MM.1S (cell line): ENCODE measurements at regions not wholly inside any gene's neighbourhood (a gene's known extent, or its start where the extent isn't known, plus 50 kb on each side); places are given as distances from the start of the nearest gene placed in this dataset.

Source experiments
- DNase-seq: peaks from one replicate; pipeline ENCODE4 v3.0.0-alpha.2; 2015
- H2AFZ ChIP-seq: fragments of 300-600 bp; sonication (generic); 2 replicates; pipeline ENCODE4 v1.6.0; 2016; ENCODE audit warnings: antibody characterized with exemption, low read length
- H3F3A ChIP-seq: fragments of 300-600 bp; sonication (generic); 2 replicates; pipeline ENCODE4 v1.6.1; 2016; ENCODE audit warnings: mild to moderate bottlenecking, antibody characterized with exemption, low read length, moderate library complexity, mixed read lengths; ENCODE audit not compliant: insufficient read depth
- H3K27ac ChIP-seq: fragments of 300-600 bp; sonication (generic); 2 replicates; pipeline ENCODE4 v1.5.1; 2016; ENCODE audit warnings: mild to moderate bottlenecking, low read length
- H3K27me3 ChIP-seq: fragments of 300-600 bp; sonication (generic); replicated peaks from 2 replicates; pipeline ENCODE4 v1.6.0; 2016; ENCODE audit warnings: low read length; ENCODE audit not compliant: insufficient read depth
- H3K36me3 ChIP-seq: fragments of 300-600 bp; sonication (generic); replicated peaks from 2 replicates; pipeline ENCODE4 v1.6.1; 2016; ENCODE audit warnings: mild to moderate bottlenecking, low read length, mixed read lengths; ENCODE audit not compliant: insufficient read depth
- H3K4me1 ChIP-seq: fragments of 300-600 bp; sonication (generic); 2 replicates; pipeline ENCODE4 v1.6.1; 2016; ENCODE audit warnings: low read length, mixed read lengths
- H3K4me2 ChIP-seq: fragments of 300-600 bp; sonication (generic); 2 replicates; pipeline ENCODE4 v1.6.0; 2016; ENCODE audit warnings: low read depth, low read length
- H3K4me3 ChIP-seq: fragments of 300-600 bp; sonication (generic); 2 replicates; pipeline ENCODE4 v1.5.1; 2016; ENCODE audit warnings: low read length, mixed read lengths
- H3K79me2 ChIP-seq: fragments of 300-600 bp; sonication (generic); 2 replicates; pipeline ENCODE4 v1.6.1; 2016; ENCODE audit warnings: mixed run types, low read length, mixed read lengths
- H3K9ac ChIP-seq: fragments of 300-600 bp; sonication (generic); 2 replicates; pipeline ENCODE4 v1.6.1; 2016; ENCODE audit warnings: low read length, mixed read lengths
- H3K9me2 ChIP-seq: fragments of 300-600 bp; sonication (generic); replicated peaks from 2 replicates; pipeline ENCODE4 v1.6.1; 2016; ENCODE audit warnings: mild to moderate bottlenecking, low read length, mixed read lengths; ENCODE audit not compliant: insufficient read depth
- H3K9me3 ChIP-seq: fragments of 300-600 bp; sonication (generic); replicated peaks from 2 replicates; pipeline ENCODE4 v1.6.1; 2016; ENCODE audit warnings: mild to moderate bottlenecking, low read length, mixed read lengths; ENCODE audit not compliant: insufficient read depth
- H4K20me1 ChIP-seq: fragments of 300-600 bp; sonication (generic); 2 replicates; pipeline ENCODE4 v1.6.1; 2016; ENCODE audit warnings: mild to moderate bottlenecking, low read length, moderate library complexity, mixed read lengths; ENCODE audit not compliant: insufficient read depth
- EZH2 ChIP-seq: fragments of 300-600 bp; sonication (generic); optimal IDR thresholded peaks from 2 replicates; pipeline ENCODE3; 2017; ENCODE audit warnings: low read depth, mild to moderate bottlenecking, antibody characterized with exemption, low read length, mixed read lengths
- EZH2phosphoT487 ChIP-seq: fragments of 300-600 bp; sonication (generic); IDR thresholded peaks from 2 replicates; pipeline ENCODE4 v1.6.1; 2018; ENCODE audit warnings: antibody characterized with exemption, low read length
- TF ChIP-seq, protein P1 (sequence below): fragments of 300-600 bp; sonication (generic); IDR thresholded peaks from 2 replicates; pipeline ENCODE4 v1.5.1; 2016; ENCODE audit warnings: antibody characterized with exemption, low read length, mixed read lengths

DNA sequence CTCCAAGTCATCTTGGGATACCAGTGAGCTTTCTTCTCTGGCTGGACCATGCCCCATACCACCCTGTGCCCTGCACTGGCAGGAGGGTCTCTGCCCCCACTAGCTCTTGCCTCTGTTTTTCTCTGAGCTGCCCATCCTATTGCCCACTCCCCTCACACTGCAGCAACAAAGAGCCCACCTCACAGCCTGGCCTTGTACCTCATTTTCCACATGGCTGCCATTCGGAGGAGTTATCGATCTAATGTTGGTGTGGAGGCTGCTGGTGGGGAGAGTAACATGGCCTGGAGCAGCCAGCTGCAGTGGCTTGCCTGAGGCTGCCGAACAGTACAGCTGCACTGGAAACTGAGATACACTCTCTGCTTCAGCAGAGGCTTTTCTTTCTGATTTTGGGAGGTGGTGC, 65.7 kb upstream of the AGBL1 start:
- no peak overlapping the region for H3K9ac ChIP-seq
- H3K79me2 ChIP-seq, result no peaks in the 10 kb centered on the region
- 0 out of 2 replicates have a peak, but pooled peaks cover 6% of the 10 kb centered on the region for H3K4me1 ChIP-seq
- no peak for DNase-seq
- TF ChIP-seq, protein P1, sequence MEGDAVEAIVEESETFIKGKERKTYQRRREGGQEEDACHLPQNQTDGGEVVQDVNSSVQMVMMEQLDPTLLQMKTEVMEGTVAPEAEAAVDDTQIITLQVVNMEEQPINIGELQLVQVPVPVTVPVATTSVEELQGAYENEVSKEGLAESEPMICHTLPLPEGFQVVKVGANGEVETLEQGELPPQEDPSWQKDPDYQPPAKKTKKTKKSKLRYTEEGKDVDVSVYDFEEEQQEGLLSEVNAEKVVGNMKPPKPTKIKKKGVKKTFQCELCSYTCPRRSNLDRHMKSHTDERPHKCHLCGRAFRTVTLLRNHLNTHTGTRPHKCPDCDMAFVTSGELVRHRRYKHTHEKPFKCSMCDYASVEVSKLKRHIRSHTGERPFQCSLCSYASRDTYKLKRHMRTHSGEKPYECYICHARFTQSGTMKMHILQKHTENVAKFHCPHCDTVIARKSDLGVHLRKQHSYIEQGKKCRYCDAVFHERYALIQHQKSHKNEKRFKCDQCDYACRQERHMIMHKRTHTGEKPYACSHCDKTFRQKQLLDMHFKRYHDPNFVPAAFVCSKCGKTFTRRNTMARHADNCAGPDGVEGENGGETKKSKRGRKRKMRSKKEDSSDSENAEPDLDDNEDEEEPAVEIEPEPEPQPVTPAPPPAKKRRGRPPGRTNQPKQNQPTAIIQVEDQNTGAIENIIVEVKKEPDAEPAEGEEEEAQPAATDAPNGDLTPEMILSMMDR, result no peak
- no peak for TF ChIP-seq EZH2
- no peak for TF ChIP-seq EZH2phosphoT487
- no peaks in the 10 kb centered on the region for H3K9me2 ChIP-seq
- H3K27ac ChIP-seq, result no peak overlapping the region
- H3K27me3 ChIP-seq, result no peaks in the 10 kb centered on the region
- H3K4me3 ChIP-seq, result no peak overlapping the region
- no peaks in the 10 kb centered on the region for H3K9me3 ChIP-seq
- no peak overlapping the region for H2AFZ ChIP-seq
- no peaks in the 10 kb centered on the region for H3F3A ChIP-seq
- H3K4me2 ChIP-seq, result no peak overlapping the region
- H3K36me3 ChIP-seq, result no peaks in the 10 kb centered on the region
- no peaks in the 10 kb centered on the region for H4K20me1 ChIP-seq

DNA sequence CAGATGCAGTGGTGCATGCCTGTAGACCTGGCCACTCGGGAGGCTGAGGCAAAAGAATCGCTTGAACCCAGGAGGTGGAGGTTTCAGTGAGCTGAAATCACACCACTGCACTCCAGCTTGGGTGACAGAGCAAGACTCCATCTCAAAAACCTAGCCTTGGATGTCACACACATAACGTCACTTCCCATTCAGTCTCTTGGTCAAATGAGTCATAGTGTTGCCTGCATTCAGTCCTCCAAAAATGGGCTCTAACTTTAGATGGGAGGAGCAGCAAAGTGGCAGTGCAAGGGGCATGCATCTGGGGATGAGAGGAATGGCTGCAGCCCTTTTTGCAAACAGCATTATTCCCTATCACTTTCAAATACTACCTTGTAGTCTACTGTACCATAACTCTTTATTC, 62.9 kb upstream of the AGBL1 start:
- Histone ChIP-seq H3K36me3 (no peaks in the 10 kb centered on the region), H3K4me3 (no peak overlapping the region), H3K27ac (no peak overlapping the region), H3K27me3 (no peaks in the 10 kb centered on the region), H3K4me2 (no peak overlapping the region), H3K4me1 (0 out of 2 replicates have a peak, but pooled peaks cover 6% of the 10 kb centered on the region), H2AFZ (no peak overlapping the region), H3K9ac (no peak overlapping the region), H3K79me2 (no peaks in the 10 kb centered on the region), H3K9me3 (no peaks in the 10 kb centered on the region), H3K9me2 (no peaks in the 10 kb centered on the region), H4K20me1 (no peaks in the 10 kb centered on the region), H3F3A (no peaks in the 10 kb centered on the region)
- DNase-seq, result no peak
- no peak for TF ChIP-seq EZH2phosphoT487
- no peak for TF ChIP-seq EZH2
- TF ChIP-seq, protein P1, result no peak

DNA sequence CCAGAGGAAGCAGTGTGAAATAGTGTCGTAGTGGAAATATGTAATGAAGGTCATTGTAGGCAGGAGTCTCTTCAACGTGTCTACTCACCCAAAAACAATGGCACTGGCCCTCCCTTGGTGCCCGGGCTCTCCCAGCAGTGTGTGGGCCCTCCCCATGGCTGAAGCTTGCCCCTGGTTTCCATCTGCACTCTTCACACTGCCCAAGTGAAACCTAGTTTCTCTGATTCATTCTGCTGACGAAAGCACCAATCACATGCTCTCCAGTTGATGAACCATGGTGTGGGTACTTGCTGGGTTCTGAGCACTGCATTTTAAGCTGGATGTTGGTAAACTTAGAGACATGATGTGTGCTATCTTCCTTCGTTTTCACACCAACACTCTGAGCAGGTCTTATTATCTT, 61.0 kb upstream of the AGBL1 start:
- H3K4me3 ChIP-seq, result no peak overlapping the region
- H3F3A ChIP-seq, result no peaks in the 10 kb centered on the region
- no peaks in the 10 kb centered on the region for H3K9me2 ChIP-seq
- H3K4me2 ChIP-seq, result no peak overlapping the region
- H3K4me1 ChIP-seq, result 0 out of 2 replicates have a peak, but pooled peaks cover 6% of the 10 kb centered on the region
- no peaks in the 10 kb centered on the region for H3K36me3 ChIP-seq
- no peak overlapping the region for H2AFZ ChIP-seq
- no peak for DNase-seq
- no peaks in the 10 kb centered on the region for H3K27me3 ChIP-seq
- no peak overlapping the region for H3K27ac ChIP-seq
- no peak overlapping the region for H3K9ac ChIP-seq
- H4K20me1 ChIP-seq, result no peaks in the 10 kb centered on the region
- TF ChIP-seq, protein P1, result no peak
- no peak for TF ChIP-seq EZH2
- no peak for TF ChIP-seq EZH2phosphoT487
- H3K79me2 ChIP-seq, result no peaks in the 10 kb centered on the region
- no peaks in the 10 kb centered on the region for H3K9me3 ChIP-seq
